ENCODE measurements at regions not wholly inside any gene's neighbourhood (a gene's known extent, or its start where the extent isn't known, plus 50 kb on each side); places are given as distances from the start of the nearest gene placed in this dataset.

- peak; percentile 16 for FAIRE-seq
- no peak for DNase-seq (ENCODE audit: insufficient read length, low spot score)
- no peak for TF ChIP-seq CTCF (IDR thresholded peaks at IDR 0.05; ENCODE audit: insufficient read depth, missing control alignments)
These were observed 165.9 kb downstream of the IL15 start for GRCh38 chr4:141802333-141802732.

GRCh38 chr4:141804836-141805235 is 168.5 kb downstream of the IL15 start:
- FAIRE-seq (no peak), DNase-seq (ENCODE audit: insufficient read length, low spot score) (no peak)
- no peak for TF ChIP-seq CTCF (IDR thresholded peaks at IDR 0.05; ENCODE audit: insufficient read depth, missing control alignments)

GRCh38 chr4:141807103-141807891 is 170.9 kb downstream of the IL15 start:
- no peak for TF ChIP-seq CTCF (IDR thresholded peaks at IDR 0.05; ENCODE audit: insufficient read depth, missing control alignments)
- no peak for FAIRE-seq
- no peak for DNase-seq (ENCODE audit: insufficient read length, low spot score)

- peak; percentile 51 for FAIRE-seq
- no peak for DNase-seq (ENCODE audit: insufficient read length, low spot score)
- TF ChIP-seq CTCF (IDR thresholded peaks at IDR 0.05; ENCODE audit: insufficient read depth, missing control alignments): no peak
These were observed 173.8 kb downstream of the IL15 start for GRCh38 chr4:141810038-141810711.

- TF ChIP-seq CTCF (IDR thresholded peaks at IDR 0.05; ENCODE audit: insufficient read depth, missing control alignments): no peak
- FAIRE-seq (peak; percentile 82), DNase-seq (ENCODE audit: insufficient read length, low spot score) (no peak)
These were observed 174.5 kb downstream of the IL15 start for GRCh38 chr4:141810712-141811375.

- FAIRE-seq (no peak), DNase-seq (ENCODE audit: insufficient read length, low spot score) (no peak)
- no peak for TF ChIP-seq CTCF (IDR thresholded peaks at IDR 0.05; ENCODE audit: insufficient read depth, missing control alignments)
These were observed 175.8 kb downstream of the IL15 start for GRCh38 chr4:141812158-141812557.

Measured in D721Med (cell line).